Sigmoid colon (tissue), 6 donors: ENCODE measurements at regions not wholly inside any gene's neighbourhood (a gene's known extent, or its start where the extent isn't known, plus 50 kb on each side); places are given as distances from the start of the nearest gene placed in this dataset.

ENCODE experiments used
- DNase-seq: peaks from one replicate; pipeline ENCODE4 v3.0.0-alpha.2; 2019
- H3K27ac ChIP-seq, 4 donors: fragments of 200-600 bp; sonication (generic); one replicate each; pipeline ENCODE4 v1.5.1; 2016 to 2019; ENCODE audit warnings: mild to moderate bottlenecking in 1 of 4
- H3K27me3 ChIP-seq, 3 donors: fragments of 200-600 bp; sonication (generic); one replicate each; pipeline ENCODE4 v1.5.1; 2019; ENCODE audit warnings: mild to moderate bottlenecking in 1 of 3
- H3K36me3 ChIP-seq, 4 donors: fragments of 200-600 bp; sonication (generic); one replicate each; pipeline ENCODE4 v1.5.1; 2016 to 2019
- H3K4me1 ChIP-seq, 4 donors: fragments of 200-600 bp; sonication (generic); one replicate each; pipeline ENCODE4 v1.5.1; 2017 to 2019
- H3K4me3 ChIP-seq, 4 donors: fragments of 200-600 bp; sonication (generic); one replicate each; pipeline ENCODE4 v1.5.1; 2017 to 2019; ENCODE audit warnings: mild to moderate bottlenecking in 2 of 4, moderate library complexity in 1 of 4
- H3K9me3 ChIP-seq, 4 donors: fragments of 200-600 bp in 3 of 4; sonication (generic) in 3 of 4; one replicate each; pipeline versions ENCODE4 v1.5.1 to v1.6.1; 2013 to 2019
- EP300 ChIP-seq, 4 donors: sonication (generic); formaldehyde crosslinking; IDR thresholded peaks; one replicate each; pipeline ENCODE4 v1.6.1; 2017; ENCODE audit warnings: antibody characterized with exemption in 4 of 4
- POLR2A ChIP-seq, 2 donors: fragments of 450-650 bp; IDR thresholded peaks; one replicate each; pipeline ENCODE4 v1.6.1; 2016; ENCODE audit warnings: antibody characterized with exemption in 2 of 2, mild to moderate bottlenecking in 2 of 2, moderate library complexity in 2 of 2
- POLR2AphosphoS5 ChIP-seq, 4 donors: sonication (generic); formaldehyde crosslinking; IDR thresholded peaks; one replicate each; pipeline ENCODE4 v1.6.1; 2017; ENCODE audit warnings: antibody characterized with exemption in 4 of 4
- WGBS, 2 donors: extraction: QIAGEN DNeasy Blood & Tissue Kit; methylation state at CpG; one replicate each; pipeline ENCODE4 v1.1.7; 2013; 5-methylcytosine and 5-hydroxymethylcytosine counted together
- intact Hi-C: fragments of 100-400 bp; cut with DNase I; formaldehyde crosslinking; loops from one replicate; pipeline ENCODE4 v1.15.1; 2023
- TF ChIP-seq, protein P1 (sequence below), 4 experiments: fragments of 450-650 bp in 3 of 4; fragments of 200-600 bp in 1 of 4; IDR thresholded peaks; one replicate each; pipeline ENCODE4 v1.5.1; 2016 to 2019; ENCODE audit warnings: antibody characterized with exemption in 4 of 4, mild to moderate bottlenecking in 3 of 4, moderate library complexity in 2 of 4
- donor health status: healthy with polysubstance abuse.
- donor health status: healthy.

DNA sequence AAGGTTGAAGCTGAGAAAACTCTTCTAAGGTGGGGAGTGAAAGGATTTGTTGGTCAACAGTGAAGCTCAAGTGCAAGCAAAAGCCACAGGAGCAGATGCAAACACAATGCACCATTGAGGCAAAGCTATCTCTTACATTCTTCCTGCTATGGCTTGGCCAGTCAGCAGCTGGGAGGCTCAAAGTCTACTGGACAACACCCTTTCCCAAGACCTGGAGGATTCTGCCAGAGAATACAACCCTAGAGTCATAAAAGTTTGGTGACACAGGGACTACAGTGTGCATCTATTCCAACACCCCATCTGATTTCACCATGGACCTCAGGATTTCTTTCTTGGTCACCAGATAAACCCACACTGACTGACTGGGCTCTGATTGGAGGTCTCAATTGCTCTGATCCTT lies 342.0 kb downstream of the HRH4 start:
- no peak overlapping the region for H3K27ac ChIP-seq

DNA sequence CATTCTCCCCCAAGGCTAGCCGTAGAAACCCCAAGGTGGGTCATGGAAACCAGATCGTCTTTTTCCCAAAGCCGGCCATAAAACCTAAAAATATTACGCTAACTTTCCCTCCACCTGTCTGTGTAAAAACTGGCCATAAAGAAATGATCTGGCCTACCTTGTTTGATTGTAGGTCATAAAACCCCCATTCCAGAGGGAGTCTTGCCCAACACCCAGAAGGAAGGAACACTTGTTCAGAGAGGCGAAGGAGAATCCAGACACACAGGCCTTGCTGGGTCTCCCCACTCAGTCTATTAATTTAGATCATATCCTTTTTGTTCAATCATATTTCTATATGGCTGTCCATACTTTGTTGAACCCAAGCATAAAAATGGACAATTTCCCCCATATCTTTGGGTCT lies 344.7 kb downstream of the HRH4 start:
- TF ChIP-seq EP300 (IDR thresholded peaks at IDR 0.05) (no peak), POLR2A (IDR thresholded peaks at IDR 0.05) (no peak)
- TF ChIP-seq, protein P1, sequence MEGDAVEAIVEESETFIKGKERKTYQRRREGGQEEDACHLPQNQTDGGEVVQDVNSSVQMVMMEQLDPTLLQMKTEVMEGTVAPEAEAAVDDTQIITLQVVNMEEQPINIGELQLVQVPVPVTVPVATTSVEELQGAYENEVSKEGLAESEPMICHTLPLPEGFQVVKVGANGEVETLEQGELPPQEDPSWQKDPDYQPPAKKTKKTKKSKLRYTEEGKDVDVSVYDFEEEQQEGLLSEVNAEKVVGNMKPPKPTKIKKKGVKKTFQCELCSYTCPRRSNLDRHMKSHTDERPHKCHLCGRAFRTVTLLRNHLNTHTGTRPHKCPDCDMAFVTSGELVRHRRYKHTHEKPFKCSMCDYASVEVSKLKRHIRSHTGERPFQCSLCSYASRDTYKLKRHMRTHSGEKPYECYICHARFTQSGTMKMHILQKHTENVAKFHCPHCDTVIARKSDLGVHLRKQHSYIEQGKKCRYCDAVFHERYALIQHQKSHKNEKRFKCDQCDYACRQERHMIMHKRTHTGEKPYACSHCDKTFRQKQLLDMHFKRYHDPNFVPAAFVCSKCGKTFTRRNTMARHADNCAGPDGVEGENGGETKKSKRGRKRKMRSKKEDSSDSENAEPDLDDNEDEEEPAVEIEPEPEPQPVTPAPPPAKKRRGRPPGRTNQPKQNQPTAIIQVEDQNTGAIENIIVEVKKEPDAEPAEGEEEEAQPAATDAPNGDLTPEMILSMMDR (IDR thresholded peaks at IDR 0.05): no peak
- no peak overlapping the region for H3K4me3 ChIP-seq

More for the DNA sequence above, 342.0 kb downstream of the HRH4 start:
- no peaks in the 10 kb centered on the region for H3K9me3 ChIP-seq
- DNase-seq: no peak
- no peak for TF ChIP-seq EP300 (IDR thresholded peaks at IDR 0.05)
- TF ChIP-seq POLR2A (IDR thresholded peaks at IDR 0.05): no peak
- TF ChIP-seq, protein P1 (IDR thresholded peaks at IDR 0.05): no peak
- TF ChIP-seq POLR2AphosphoS5 (IDR thresholded peaks at IDR 0.05): no peak
- no peaks in the 10 kb centered on the region for H3K4me1 ChIP-seq
- H3K4me3 ChIP-seq: no peak overlapping the region
- intact Hi-C loops: no loop called here
- H3K27me3 ChIP-seq: no peaks in the 10 kb centered on the region
- H3K36me3 ChIP-seq: no peaks in the 10 kb centered on the region

DNA sequence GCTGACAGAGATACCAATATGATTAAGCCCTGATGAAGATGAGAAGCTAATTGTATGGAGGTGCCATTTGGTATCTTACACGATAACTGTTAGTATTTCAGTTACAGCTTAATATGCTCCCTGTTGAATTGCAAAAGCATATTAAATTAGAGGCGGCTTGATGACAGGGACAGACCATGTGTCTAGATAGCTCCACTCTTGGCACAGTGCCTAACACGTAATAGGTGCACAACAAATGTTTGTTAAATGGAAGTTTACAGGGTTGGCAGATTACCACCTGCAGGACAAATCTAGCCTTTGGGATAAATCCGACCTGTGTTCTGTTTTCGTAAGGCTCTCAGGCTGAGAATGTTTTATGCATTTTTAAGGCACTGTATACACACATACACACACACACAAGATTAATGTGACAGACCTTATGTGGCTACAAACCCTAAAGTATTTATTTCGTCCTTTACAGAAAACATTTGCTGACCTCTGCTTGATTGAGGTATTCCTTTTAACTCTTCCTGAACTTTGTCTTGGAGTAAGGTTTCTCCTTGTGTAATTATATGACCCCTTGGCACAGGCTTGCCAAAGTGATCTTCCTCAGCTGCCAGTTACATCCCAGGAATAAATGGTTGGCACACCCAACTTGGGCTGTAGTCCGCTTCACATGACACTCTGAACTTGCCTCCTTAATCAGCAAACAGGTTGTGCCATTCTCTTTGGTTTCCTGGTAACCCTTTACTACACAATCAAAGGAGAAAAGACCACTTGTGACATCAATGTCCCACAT lies 348.9 kb downstream of the HRH4 start:
- Histone ChIP-seq H3K4me1 (no peaks in the 10 kb centered on the region), H3K4me3 (no peak overlapping the region), H3K36me3 (no peaks in the 10 kb centered on the region), H3K27ac (no peak overlapping the region), H3K9me3 (no peaks in the 10 kb centered on the region), H3K27me3 (no peaks in the 10 kb centered on the region)
- intact Hi-C loops: no loop called here
- no peak for DNase-seq
- 21 to 70% methylated on average over 7 of the region's 7 CpGs for WGBS, 2 donors
- TF ChIP-seq, protein P1 (IDR thresholded peaks at IDR 0.05): no peak
- TF ChIP-seq POLR2A (IDR thresholded peaks at IDR 0.05) (no peak), EP300 (IDR thresholded peaks at IDR 0.05) (no peak)

More for the DNA sequence above, 344.7 kb downstream of the HRH4 start:
- DNase-seq: no peak
- Histone ChIP-seq H3K9me3 (no peaks in the 10 kb centered on the region), H3K36me3 (no peaks in the 10 kb centered on the region), H3K4me1 (no peaks in the 10 kb centered on the region), H3K27ac (no peak overlapping the region), H3K27me3 (no peaks in the 10 kb centered on the region)
- intact Hi-C loops: no loop called here
- WGBS, 2 donors: 18 to 70% methylated on average over 5 of the region's 5 CpGs

DNA sequence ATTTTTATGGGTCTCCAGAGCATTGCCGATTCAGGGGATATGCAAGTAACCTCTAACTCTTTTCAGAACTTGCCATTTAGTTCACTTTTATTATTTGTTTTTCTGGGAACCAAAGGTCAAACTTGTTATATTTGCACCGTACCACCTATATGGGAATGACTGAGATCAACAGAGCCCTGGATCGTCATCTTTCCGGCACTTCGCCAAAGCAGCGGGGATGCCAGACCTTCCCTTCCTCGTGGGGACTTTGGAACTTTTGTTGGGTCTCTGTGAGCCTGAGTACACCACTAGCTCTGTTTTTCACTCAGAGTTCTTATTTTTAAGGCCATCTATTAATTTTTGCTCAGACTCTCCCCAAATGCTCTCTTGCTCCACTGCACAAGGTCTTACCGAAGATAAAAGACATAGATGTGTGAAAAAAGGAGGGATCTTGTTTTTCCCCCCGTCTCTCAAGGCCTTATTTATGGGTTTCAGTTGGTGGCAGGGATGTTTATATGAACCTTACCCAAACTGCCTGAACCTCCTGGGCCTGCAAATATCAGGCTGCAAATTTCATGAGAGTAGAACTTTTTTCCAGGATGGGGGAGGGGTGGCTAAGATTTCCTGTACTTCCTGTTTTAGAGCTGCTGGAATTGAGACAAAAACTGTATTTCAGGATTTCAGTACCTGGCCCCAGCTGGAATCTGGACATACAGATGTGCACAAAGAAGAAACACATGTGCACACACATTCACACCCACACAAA lies 350.3 kb downstream of the HRH4 start:
- Histone ChIP-seq H3K27ac (no peak overlapping the region), H3K27me3 (no peaks in the 10 kb centered on the region), H3K36me3 (no peaks in the 10 kb centered on the region), H3K9me3 (no peaks in the 10 kb centered on the region), H3K4me3 (no peak overlapping the region), H3K4me1 (no peaks in the 10 kb centered on the region)
- no peak for DNase-seq
- intact Hi-C loops: no loop called here
- TF ChIP-seq, protein P1 (IDR thresholded peaks at IDR 0.05): no peak
- no peak for TF ChIP-seq EP300 (IDR thresholded peaks at IDR 0.05)
- no peak for TF ChIP-seq POLR2A (IDR thresholded peaks at IDR 0.05)
- TF ChIP-seq POLR2AphosphoS5 (IDR thresholded peaks at IDR 0.05): no peak
- WGBS, 2 donors: 14 to 72% methylated on average over 9 of the region's 9 CpGs
